NOMO-1 treated with dmso at 0.1 percent for 144 hours (cell line): ENCODE measurements at regions not wholly inside any gene's neighbourhood (a gene's known extent, or its start where the extent isn't known, plus 50 kb on each side); places are given as distances from the start of the nearest gene placed in this dataset.
"Not testable (repeated sequence)": the region's sequence is repeated elsewhere in the genome, so short reads cannot be mapped to it uniquely, and the experiment has no call there.

ENCODE experiments used
- DNase-seq: peaks from one replicate; lab custom pipeline; 2025; ENCODE audit not compliant: unreplicated experiment; lab: John Stamatoyannopoulos, UW

DNA sequence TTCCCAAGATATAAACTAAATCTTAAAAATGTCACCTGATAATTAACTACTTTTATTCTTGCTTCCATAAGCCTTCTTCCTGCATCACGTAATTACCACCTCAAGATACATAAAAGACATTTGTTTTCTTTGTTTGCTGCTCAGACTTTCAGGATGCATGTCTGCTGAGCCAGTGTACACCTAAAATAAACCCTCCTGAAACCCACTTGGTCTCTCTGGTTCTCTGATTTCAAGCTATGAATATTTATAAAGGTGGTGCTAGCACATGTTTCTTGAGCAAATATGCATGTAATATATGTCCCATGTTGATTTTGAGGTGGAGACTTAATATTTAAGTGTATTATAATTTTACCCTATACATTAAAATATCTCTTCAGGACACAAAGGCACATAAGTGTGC, 1627.7 kb upstream of the CDH9 start:
- DNase-seq: no peak

GRCh38 chr5:28648108-28648507, 1609.7 kb upstream of the CDH9 start:
- DNase-seq: no peak

DNA sequence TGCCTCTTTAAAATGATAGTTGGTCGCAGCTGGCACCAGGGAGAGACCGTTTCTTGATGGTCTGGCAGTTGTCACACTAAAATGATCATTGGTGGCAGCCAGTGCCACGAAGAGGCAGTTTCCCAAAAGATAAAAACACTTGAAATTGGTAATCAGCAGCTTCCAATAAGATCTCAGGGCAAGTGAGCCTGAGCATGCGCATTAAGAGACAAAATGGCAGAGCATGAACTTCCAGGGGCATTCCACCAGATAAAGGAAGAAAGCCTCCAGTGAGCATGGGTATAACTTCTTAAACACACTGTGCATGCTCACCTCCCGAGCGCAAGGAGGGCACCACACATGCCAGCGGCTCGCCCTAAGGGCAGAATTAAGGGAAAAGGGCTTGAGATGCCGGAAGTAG, 1594.2 kb upstream of the CDH9 start:
- no peak for DNase-seq

DNA sequence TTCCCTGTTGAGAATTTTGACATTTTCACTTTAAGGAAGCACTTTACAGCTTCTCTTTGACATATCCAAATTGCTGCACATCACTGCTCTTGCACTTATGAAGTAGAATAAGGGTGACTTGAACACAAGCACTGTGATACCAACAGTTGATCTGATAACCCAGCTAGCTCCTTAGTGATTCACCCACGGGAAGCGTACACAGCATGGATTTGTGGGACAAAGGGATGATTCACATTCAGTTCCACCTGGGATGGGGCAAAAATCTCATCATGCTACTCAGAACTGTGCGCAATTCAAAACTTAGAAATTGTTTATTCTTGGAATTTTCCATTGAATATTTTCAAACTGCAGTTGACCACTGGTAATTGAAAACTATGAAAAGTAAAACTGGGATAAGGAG, 1565.5 kb upstream of the CDH9 start:
- DNase-seq: no peak

DNA sequence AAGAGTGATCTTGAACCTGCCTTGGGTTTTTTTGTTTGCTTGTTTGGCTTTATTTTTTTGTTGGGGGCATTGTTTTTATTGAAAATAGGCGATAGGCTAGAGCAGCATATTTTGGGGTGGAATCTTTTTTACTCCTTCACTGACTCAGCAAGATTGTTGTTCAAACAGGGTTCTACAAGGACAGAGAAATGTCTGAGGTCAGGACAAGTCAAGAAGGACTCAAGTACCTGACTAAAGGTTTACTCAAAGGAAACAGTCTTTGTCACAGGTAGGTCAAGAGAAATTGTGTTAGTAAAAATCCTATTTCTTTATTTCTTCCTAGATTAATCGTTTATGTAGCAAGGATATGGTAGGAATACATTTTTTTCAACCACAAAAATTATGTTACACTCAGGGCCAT, 1564.0 kb upstream of the CDH9 start:
- no peak for DNase-seq

GRCh38 chr5:28596707-28597106, 1558.3 kb upstream of the CDH9 start:
- not testable (repeated sequence) for DNase-seq

GRCh38 chr5:28580616-28581015, 1542.2 kb upstream of the CDH9 start:
- no peak for DNase-seq

- no peak for DNase-seq
Observed at GRCh38 chr5:28576022-28576421, 1537.6 kb upstream of the CDH9 start.

GRCh38 chr5:28575368-28575767, 1537.0 kb upstream of the CDH9 start:
- no peak for DNase-seq

DNA sequence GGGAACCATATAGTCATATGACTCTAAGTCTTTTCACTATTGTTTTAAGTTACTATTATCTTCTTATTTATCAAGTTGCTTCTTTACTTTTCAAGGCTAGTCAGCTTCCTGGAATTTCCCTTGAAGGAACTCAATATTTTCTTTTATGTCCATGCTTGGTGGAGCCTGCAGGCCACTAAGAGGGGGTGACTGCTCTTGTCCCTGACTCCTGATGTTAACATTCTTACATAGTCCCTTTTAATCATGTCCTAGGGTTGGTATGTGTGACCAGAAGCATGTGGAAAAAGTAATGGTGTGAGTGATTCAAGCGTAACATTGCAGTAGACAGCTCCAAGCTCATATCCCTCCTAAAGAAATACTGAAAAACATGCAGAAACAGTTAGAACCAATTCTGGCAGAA, 1536.2 kb upstream of the CDH9 start:
- DNase-seq: no peak

DNA sequence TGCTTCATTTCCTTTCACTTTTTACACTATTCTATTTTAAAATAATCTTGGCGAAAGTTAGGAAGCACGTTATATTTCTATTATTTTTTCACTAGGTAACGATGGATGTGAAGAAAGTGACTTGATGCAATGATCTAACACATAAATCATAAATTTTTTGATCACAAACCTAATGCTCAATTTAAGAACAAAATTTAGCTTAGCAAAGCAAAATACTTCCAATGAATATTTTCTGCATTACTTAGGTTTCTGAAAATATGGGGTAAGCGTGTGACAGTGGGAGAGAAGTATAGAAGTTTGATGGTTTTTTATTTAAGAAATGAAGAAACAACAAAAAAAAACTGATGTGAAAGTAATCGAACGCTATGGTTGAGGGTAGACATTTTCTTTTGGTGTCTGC, 1528.7 kb upstream of the CDH9 start:
- no peak for DNase-seq

DNA sequence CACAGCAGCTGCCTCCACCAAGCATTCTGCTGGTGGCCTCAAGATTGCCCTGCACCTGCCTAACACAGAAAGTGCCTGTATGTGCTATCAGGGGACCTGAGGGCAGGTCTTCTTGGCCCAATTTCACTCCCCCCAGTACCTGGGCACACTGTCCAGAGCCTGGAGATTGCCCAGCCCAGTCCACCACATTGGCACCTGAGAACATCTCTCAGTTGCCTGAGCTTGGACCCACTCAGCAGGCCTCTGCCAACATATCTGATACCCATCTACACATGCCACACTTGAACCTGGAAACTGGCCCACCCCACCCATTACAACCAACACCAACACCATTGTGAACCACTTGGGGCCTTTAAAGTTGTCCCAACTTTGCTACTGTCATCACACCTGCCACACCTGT, 1523.1 kb upstream of the CDH9 start:
- DNase-seq: no peak

- no peak for DNase-seq
Observed at GRCh38 chr5:28558196-28558595, 1519.8 kb upstream of the CDH9 start.

GRCh38 chr5:28557114-28557513, 1518.7 kb upstream of the CDH9 start:
- DNase-seq: no peak

GRCh38 chr5:28549588-28549987, 1511.2 kb upstream of the CDH9 start:
- no peak for DNase-seq

- no peak for DNase-seq
Observed at GRCh38 chr5:28548856-28549255, 1510.5 kb upstream of the CDH9 start.

DNA sequence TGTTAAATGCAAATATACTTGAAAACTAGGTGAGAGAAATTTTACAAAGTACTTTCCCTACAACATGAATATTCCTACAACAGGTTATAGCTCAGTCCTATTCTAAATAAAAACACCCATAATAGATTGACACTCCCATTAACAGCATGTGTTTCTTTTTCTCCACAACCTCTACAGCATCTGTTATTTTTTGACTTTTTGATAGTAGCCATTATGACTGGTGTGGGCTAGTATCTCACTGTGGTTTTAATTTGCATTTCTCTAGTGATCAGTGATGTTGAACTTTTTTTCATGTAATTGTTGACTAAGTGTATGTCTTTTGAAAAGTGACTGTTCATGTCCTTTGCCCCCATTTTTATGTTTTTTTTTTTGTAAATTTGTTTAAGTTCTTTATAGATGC, 1506.1 kb upstream of the CDH9 start:
- no peak for DNase-seq

- DNase-seq: no peak
Observed at GRCh38 chr5:28543473-28544098, 1505.2 kb upstream of the CDH9 start.

DNA sequence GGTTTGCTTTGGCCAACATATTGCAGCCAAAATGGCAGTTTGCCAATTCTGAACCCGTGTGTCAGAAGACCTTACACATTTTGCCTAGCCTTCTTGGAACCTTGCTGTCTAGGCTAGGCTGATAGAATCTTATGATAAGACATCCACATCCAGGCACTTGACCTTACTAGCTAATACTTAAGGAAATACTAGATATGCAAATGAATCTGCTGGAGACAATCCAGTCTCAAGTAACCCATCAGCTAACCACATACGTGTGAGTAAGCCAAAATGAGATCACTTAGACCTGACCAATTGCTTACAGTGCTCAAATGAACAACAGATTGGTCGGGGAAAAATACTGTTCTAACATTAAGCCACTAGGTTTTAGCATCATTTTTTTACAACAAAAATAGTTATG, 1504.6 kb upstream of the CDH9 start:
- DNase-seq: no peak

DNA sequence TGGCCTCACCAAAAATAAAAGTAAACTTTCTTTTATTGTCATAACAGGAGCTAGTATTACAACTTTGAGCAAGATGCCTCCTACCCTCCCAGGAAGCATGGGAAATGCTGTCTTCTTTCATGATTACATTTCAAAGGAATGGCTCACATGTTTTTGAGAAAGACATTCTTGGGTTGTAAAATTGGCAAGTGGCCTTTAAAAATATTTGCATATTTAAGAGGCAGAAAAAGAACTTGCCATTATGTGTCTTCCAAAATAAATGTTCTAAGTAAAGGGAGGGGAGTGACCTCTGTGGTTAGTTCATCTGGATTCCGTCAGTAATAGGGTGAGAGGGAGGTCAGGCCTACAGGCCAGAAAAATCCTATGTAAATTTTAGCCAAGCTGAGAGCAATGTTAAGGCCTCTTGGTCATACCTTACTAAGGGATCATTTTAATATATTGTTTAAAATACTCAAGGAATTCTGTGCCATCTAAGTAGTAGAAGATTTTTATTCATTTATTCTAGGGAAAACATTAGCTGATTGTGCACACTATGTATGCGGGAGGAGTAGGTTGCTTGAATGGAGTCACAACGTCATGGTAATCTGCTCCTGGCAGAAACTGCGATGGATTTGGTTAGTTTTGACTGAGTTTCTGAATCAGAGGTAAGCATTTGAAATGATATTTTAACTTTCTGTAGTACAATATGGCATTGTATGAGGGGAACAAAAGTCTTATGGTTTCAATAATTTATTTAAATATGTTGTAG, 1485.7 kb upstream of the CDH9 start:
- no peak for DNase-seq

DNA sequence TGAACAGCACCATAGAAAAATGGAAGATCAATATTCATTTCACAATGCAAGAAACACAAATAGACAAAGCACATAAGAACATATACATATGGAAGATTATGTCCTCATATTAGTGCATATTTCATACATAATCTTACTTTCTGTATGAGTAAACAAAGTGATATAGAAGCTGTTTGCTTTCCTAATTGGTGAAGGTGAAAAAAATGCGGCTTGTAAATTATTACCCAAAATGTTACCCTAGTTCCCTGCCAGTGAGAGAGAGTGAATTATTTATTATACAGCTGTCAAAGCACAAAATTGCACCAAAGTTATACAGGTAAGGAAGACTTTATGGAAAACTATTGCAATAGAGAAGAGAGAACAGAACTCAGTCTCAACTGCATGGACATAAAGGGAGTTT, 1485.0 kb upstream of the CDH9 start:
- DNase-seq: no peak

- no peak for DNase-seq
Observed at GRCh38 chr5:28517691-28518090, 1479.3 kb upstream of the CDH9 start.

- no peak for DNase-seq
Observed at GRCh38 chr5:28516722-28517121, 1478.3 kb upstream of the CDH9 start.
